WTC11 (cell line): ENCODE measurements at regions not wholly inside any gene's neighbourhood (a gene's known extent, or its start where the extent isn't known, plus 50 kb on each side); places are given as distances from the start of the nearest gene placed in this dataset.

Experiments
- ATAC-seq: fragments of 200-7000 bp; cut with Tn5 transposase; 2 replicates; pipeline ENCODE4 v1.10.0; 2021; ENCODE audit warnings: mild to moderate bottlenecking, moderate library complexity
- CTCF ChIA-PET: fragments of 300-600 bp; sonication (Branson Sonifier 250); formaldehyde crosslinking; loops from one replicate; lab custom pipeline; 2021; ENCODE audit warnings: antibody characterized with exemption; lab: Charles Lee
- POLR2A ChIA-PET: fragments of 350-600 bp; sonication (Branson Sonifier 250); formaldehyde crosslinking; loops from one replicate; lab custom pipeline; 2021; ENCODE audit warnings: antibody characterized with exemption; lab: Charles Lee
- DNase-seq: peaks from one replicate; pipeline ENCODE4 v3.0.0; 2021; ENCODE audit warnings: low spot score
- H3K27ac Mint-ChIP-seq: 2 replicates; pipeline ENCODE4 v1.8.0; 2021; ENCODE audit warnings: mixed read lengths
- H3K27me3 Mint-ChIP-seq: 2 replicates; pipeline ENCODE4 v1.8.0; 2021; ENCODE audit warnings: low read depth, mild to moderate bottlenecking, moderate library complexity, mixed read lengths
- H3K36me3 Mint-ChIP-seq: 2 replicates; pipeline ENCODE4 v1.8.0; 2021; ENCODE audit warnings: mixed read lengths
- H3K4me1 Mint-ChIP-seq: 2 replicates; pipeline ENCODE4 v1.8.0; 2022; ENCODE audit warnings: mixed read lengths
- H3K4me3 Mint-ChIP-seq: 2 replicates; pipeline ENCODE4 v1.8.0; 2021; ENCODE audit warnings: mild to moderate bottlenecking, moderate library complexity, mixed read lengths
- H3K9me3 Mint-ChIP-seq: 2 replicates; pipeline ENCODE4 v1.8.0; 2021; ENCODE audit warnings: mixed read lengths
- ATF3 ChIP-seq: sonication (generic); formaldehyde crosslinking; conservative IDR thresholded peaks from 2 replicates; pipeline ENCODE4 v1.8.1; 2022; ENCODE audit warnings: mild to moderate bottlenecking, missing genetic modification reagents
- E2F1 ChIP-seq: sonication (generic); formaldehyde crosslinking; IDR thresholded peaks from 2 replicates; pipeline ENCODE4 v1.8.0; 2022; ENCODE audit warnings: mild to moderate bottlenecking, missing genetic modification reagents
- E2F4 ChIP-seq: sonication (generic); formaldehyde crosslinking; IDR thresholded peaks from 2 replicates; pipeline ENCODE4 v1.8.1; 2022; ENCODE audit warnings: low read depth, mild to moderate bottlenecking, moderate library complexity, missing genetic modification reagents, borderline replicate concordance
- E2F5 ChIP-seq: sonication (generic); formaldehyde crosslinking; IDR thresholded peaks from 2 replicates; pipeline ENCODE4 v1.8.1; 2022; ENCODE audit warnings: mild to moderate bottlenecking, moderate library complexity, missing genetic modification reagents
- FOXP4 ChIP-seq: sonication (generic); formaldehyde crosslinking; IDR thresholded peaks from 2 replicates; pipeline ENCODE4 v1.8.0; 2022; ENCODE audit warnings: mild to moderate bottlenecking, missing genetic modification reagents
- HMGA2 ChIP-seq: fragments of 250-450 bp; sonication (Bioruptor Pico); IDR thresholded peaks from 2 replicates; pipeline ENCODE4 v1.4.0; 2021; ENCODE audit warnings: mild to moderate bottlenecking, moderate library complexity
- HMGXB4 ChIP-seq: sonication (generic); formaldehyde crosslinking; IDR thresholded peaks from 2 replicates; pipeline ENCODE4 v1.8.1; 2023; ENCODE audit warnings: mild to moderate bottlenecking, moderate library complexity, missing genetic modification reagents
- IRF1 ChIP-seq: sonication (generic); formaldehyde crosslinking; IDR thresholded peaks from 2 replicates; pipeline ENCODE4 v1.8.0; 2023; ENCODE audit warnings: missing genetic modification reagents
- NR3C1 ChIP-seq: sonication (generic); formaldehyde crosslinking; conservative IDR thresholded peaks from 2 replicates; pipeline ENCODE4 v1.8.1; 2023; ENCODE audit warnings: low read depth, mild to moderate bottlenecking, missing genetic modification reagents
- OVOL2 ChIP-seq: fragments of 250-450 bp; sonication (Bioruptor Pico); IDR thresholded peaks from 2 replicates; pipeline ENCODE4 v1.9.0; 2021; ENCODE audit warnings: mild to moderate bottlenecking, borderline replicate concordance
- SMAD3 ChIP-seq: sonication (generic); formaldehyde crosslinking; IDR thresholded peaks from 2 replicates; pipeline ENCODE4 v1.8.0; 2022; ENCODE audit warnings: missing genetic modification reagents, mild to moderate bottlenecking, borderline replicate concordance
- TEAD4 ChIP-seq: sonication (generic); formaldehyde crosslinking; IDR thresholded peaks from 2 replicates; pipeline ENCODE4 v1.8.0; 2022; ENCODE audit warnings: mild to moderate bottlenecking, missing genetic modification reagents
- ZNF121 ChIP-seq: sonication (generic); formaldehyde crosslinking; IDR thresholded peaks from 2 replicates; pipeline ENCODE4 v1.8.0; 2023; ENCODE audit warnings: missing genetic modification reagents
- ZNF138 ChIP-seq: sonication (generic); formaldehyde crosslinking; conservative IDR thresholded peaks from 2 replicates; pipeline ENCODE4 v1.8.1; 2022; ENCODE audit warnings: mild to moderate bottlenecking, moderate library complexity, missing genetic modification reagents
- ZNF263 ChIP-seq: sonication (generic); formaldehyde crosslinking; IDR thresholded peaks from 2 replicates; pipeline ENCODE4 v1.8.1; 2022; ENCODE audit warnings: low read depth, mild to moderate bottlenecking, moderate library complexity, missing genetic modification reagents
- ZNF317 ChIP-seq: sonication (generic); formaldehyde crosslinking; IDR thresholded peaks from 2 replicates; pipeline ENCODE4 v1.8.1; 2023; ENCODE audit warnings: low read depth, mild to moderate bottlenecking, moderate library complexity, missing genetic modification reagents, borderline replicate concordance
- ZNF416 ChIP-seq: fragments of 250-450 bp; sonication (Bioruptor Pico); IDR thresholded peaks from 2 replicates; pipeline ENCODE4 v1.9.0; 2021; ENCODE audit warnings: mild to moderate bottlenecking, inconsistent platforms
- ZNF512 ChIP-seq: sonication (generic); formaldehyde crosslinking; IDR thresholded peaks from 2 replicates; pipeline ENCODE4 v1.8.1; 2022; ENCODE audit warnings: missing genetic modification reagents, borderline replicate concordance

- Mint-ChIP-seq H3K9me3 (no peaks in the 10 kb centered on the region), H3K27ac (no peak overlapping the region), H3K4me1 (no peaks in the 10 kb centered on the region), H3K4me3 (no peak overlapping the region), H3K27me3 (no peaks in the 10 kb centered on the region), H3K36me3 (no peaks in the 10 kb centered on the region)
- TF ChIP-seq FOXP4 (CRISPR knock-in tag) (no peak), ZNF416 (CRISPR knock-in tag) (no peak), TEAD4 (CRISPR knock-in tag) (no peak), ZNF512 (CRISPR knock-in tag) (no peak), ZNF138 (CRISPR knock-in tag) (no peak), SMAD3 (no peak), NR3C1 (CRISPR knock-in tag) (no peak), ZNF263 (no peak), E2F5 (CRISPR knock-in tag) (no peak), OVOL2 (CRISPR knock-in tag) (no peak), HMGXB4 (CRISPR knock-in tag) (no peak), IRF1 (CRISPR knock-in tag) (no peak), HMGA2 (no peak), E2F4 (CRISPR knock-in tag) (no peak), ZNF317 (CRISPR knock-in tag) (no peak), ZNF121 (CRISPR knock-in tag) (no peak), E2F1 (CRISPR knock-in tag) (no peak), ATF3 (CRISPR knock-in tag) (no peak)
- ChIA-PET POLR2A (no interaction called here), CTCF (no interaction called here)
- ATAC-seq (no peak), DNase-seq (no peak)
Observed at GRCh38 chr6:9564021-9564420, 850.9 kb downstream of the TFAP2A start.
